Upper lobe of left lung (tissue), 6 donors: ENCODE measurements at regions not wholly inside any gene's neighbourhood (a gene's known extent, or its start where the extent isn't known, plus 50 kb on each side); places are given as distances from the start of the nearest gene placed in this dataset.

ENCODE experiments used
- ATAC-seq, 2 donors: fragments of 200-7000 bp; cut with Tn5 transposase; one replicate each; pipeline ENCODE4 v1.9.1; 2022; ENCODE audit warnings: mild to moderate bottlenecking in 2 of 2, moderate library complexity in 2 of 2; ENCODE audit not compliant: low FRiP score in 2 of 2
- DNase-seq, 2 donors: peaks; one replicate each; pipeline ENCODE4 v3.0.0-alpha.2; 2019 to 2020
- H3K27ac ChIP-seq, 4 donors: fragments of 200-600 bp; sonication (generic); one replicate each; pipeline ENCODE4 v1.5.1; 2016 to 2019
- H3K27me3 ChIP-seq, 4 donors: fragments of 200-600 bp; sonication (generic); one replicate each; pipeline ENCODE4 v1.5.1; 2017 to 2019
- H3K36me3 ChIP-seq, 4 donors: fragments of 200-600 bp; sonication (generic); one replicate each; pipeline ENCODE4 v1.5.1; 2016 to 2019
- H3K4me1 ChIP-seq, 4 donors: fragments of 200-600 bp; sonication (generic); one replicate each; pipeline ENCODE4 v1.5.1; 2018 to 2019
- H3K4me3 ChIP-seq, 4 donors: fragments of 200-600 bp; sonication (generic); one replicate each; pipeline ENCODE4 v1.5.1; 2017 to 2019; ENCODE audit warnings: mild to moderate bottlenecking in 2 of 4, moderate library complexity in 1 of 4
- H3K9me3 ChIP-seq, 4 donors: fragments of 200-600 bp; sonication (generic); one replicate each; pipeline ENCODE4 v1.5.1; 2018 to 2019
- CTCF ChIP-seq, 6 experiments: fragments of 450-650 bp in 4 of 6; fragments of 200-600 bp in 2 of 6; sonication (generic) in 2 of 6; IDR thresholded peaks; one replicate each; pipeline ENCODE4 v1.5.1; 2016 to 2019; ENCODE audit warnings: antibody characterized with exemption in 6 of 6
- EP300 ChIP-seq, 4 donors: sonication (generic); formaldehyde crosslinking; IDR thresholded peaks; one replicate each; pipeline ENCODE4 v1.5.1; 2017; ENCODE audit warnings: antibody characterized with exemption in 4 of 4, control low read depth in 2 of 4
- POLR2A ChIP-seq, 4 donors: fragments of 450-650 bp; IDR thresholded peaks; one replicate each; pipeline ENCODE4 v1.5.1; 2016 to 2017; ENCODE audit warnings: antibody characterized with exemption in 4 of 4, mild to moderate bottlenecking in 2 of 4
- POLR2AphosphoS5 ChIP-seq, 2 donors: sonication (generic); formaldehyde crosslinking; IDR thresholded peaks; one replicate each; pipeline ENCODE4 v1.5.1; 2017; ENCODE audit warnings: antibody characterized with exemption in 2 of 2
- WGBS, 2 donors: methylation state at CpG; one replicate each; pipeline ENCODE4 v1.1.5; 2017 to 2018; 5-methylcytosine and 5-hydroxymethylcytosine counted together
- donor health status: DM: no; HTN: no; CAD: no; lungs with moderate emphysema.
- donor health status: DM: no; HTN: yes; CAD: no; lungs with severe emphysema.

GRCh38 chr4:148737061-148737770 lies 295.0 kb upstream of the NR3C2 start:
- H3K36me3 ChIP-seq: no peaks in the 10 kb centered on the region
- no peak for TF ChIP-seq POLR2A (IDR thresholded peaks at IDR 0.05)
- TF ChIP-seq EP300 (IDR thresholded peaks at IDR 0.05): no peak
- no peak for TF ChIP-seq CTCF (IDR thresholded peaks at IDR 0.05)
- TF ChIP-seq POLR2AphosphoS5 (IDR thresholded peaks at IDR 0.05): no peak
- H3K9me3 ChIP-seq: no peaks in the 10 kb centered on the region
- no peak overlapping the region for H3K4me3 ChIP-seq
- 77 to 88% methylated on average over 2 of the region's 2 CpGs for WGBS, 2 donors
- H3K27ac ChIP-seq: no peak overlapping the region
- H3K4me1 ChIP-seq: no peaks in the 10 kb centered on the region
- H3K27me3 ChIP-seq: no peaks in the 10 kb centered on the region
- DNase-seq (no peak), ATAC-seq (no peak)

GRCh38 chr4:148735432-148736155 lies 293.4 kb upstream of the NR3C2 start:
- no peak for DNase-seq
- Histone ChIP-seq H3K9me3 (no peaks in the 10 kb centered on the region), H3K27ac (no peak overlapping the region), H3K27me3 (no peaks in the 10 kb centered on the region), H3K36me3 (no peaks in the 10 kb centered on the region), H3K4me3 (no peak overlapping the region), H3K4me1 (no peaks in the 10 kb centered on the region)
- WGBS, 2 donors: 78 to 84% methylated on average over 5 of the region's 5 CpGs
- TF ChIP-seq EP300 (IDR thresholded peaks at IDR 0.05) (no peak), POLR2A (IDR thresholded peaks at IDR 0.05) (no peak), CTCF (IDR thresholded peaks at IDR 0.05) (no peak), POLR2AphosphoS5 (IDR thresholded peaks at IDR 0.05) (no peak)
- ATAC-seq: no peak

DNA sequence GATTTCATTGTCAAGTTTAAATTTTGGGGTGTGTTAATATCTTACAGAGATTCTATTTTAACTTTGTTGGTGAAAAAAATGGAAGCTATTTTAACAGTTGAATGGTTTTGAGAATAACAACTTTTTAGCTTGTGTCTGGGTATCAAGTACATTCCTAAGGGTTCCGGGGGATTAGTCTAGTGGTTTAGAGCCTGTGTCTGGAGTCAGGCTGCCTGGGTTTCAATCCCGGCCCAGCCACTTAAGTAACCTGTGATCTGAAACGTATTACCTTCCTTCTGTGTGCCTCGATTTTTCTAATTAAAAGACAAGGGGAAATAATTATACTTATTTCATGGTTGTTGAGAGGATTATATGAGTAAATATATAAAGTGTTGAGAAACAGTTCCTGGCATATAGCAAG lies 288.6 kb upstream of the NR3C2 start:
- Histone ChIP-seq H3K27me3 (no peaks in the 10 kb centered on the region), H3K4me1 (no peaks in the 10 kb centered on the region), H3K9me3 (no peaks in the 10 kb centered on the region), H3K27ac (no peak overlapping the region), H3K36me3 (no peaks in the 10 kb centered on the region), H3K4me3 (no peak overlapping the region)
- ATAC-seq: no peak
- 65 to 72% methylated on average over 4 of the region's 4 CpGs for WGBS, 2 donors
- no peak for TF ChIP-seq POLR2A (IDR thresholded peaks at IDR 0.05)
- no peak for TF ChIP-seq EP300 (IDR thresholded peaks at IDR 0.05)
- no peak for TF ChIP-seq CTCF (IDR thresholded peaks at IDR 0.05)
- TF ChIP-seq POLR2AphosphoS5 (IDR thresholded peaks at IDR 0.05): no peak
- DNase-seq: no peak

DNA sequence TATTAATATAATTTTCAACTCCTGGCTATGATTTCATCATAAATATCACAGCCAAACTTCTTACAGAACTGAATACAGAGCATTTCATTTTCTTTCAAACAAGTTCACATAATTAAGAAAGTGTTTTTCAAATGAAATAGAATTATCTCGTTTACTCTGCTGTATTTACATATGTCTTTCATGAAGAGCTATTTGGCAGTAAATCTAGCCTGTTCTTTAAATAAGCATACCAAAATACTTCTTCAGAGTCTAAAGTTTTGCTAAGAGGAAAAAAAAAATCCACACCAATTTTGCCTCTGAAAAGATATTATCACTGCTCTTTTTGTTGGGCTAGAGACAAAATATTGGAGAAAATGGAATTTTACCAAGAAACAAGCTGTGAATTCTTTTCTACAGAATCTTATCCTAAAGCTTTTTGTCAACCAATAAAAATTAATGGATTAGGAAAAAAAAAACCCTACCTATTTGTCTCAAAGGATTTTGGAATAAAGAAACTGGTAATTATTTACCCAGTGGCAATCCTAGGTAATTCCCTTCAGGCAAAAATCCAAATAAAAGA lies 287.9 kb upstream of the NR3C2 start:
- 32 to 40% methylated on average over 1 of the region's 1 CpG for WGBS, 2 donors
- no peak overlapping the region for H3K4me3 ChIP-seq
- H3K36me3 ChIP-seq: no peaks in the 10 kb centered on the region
- H3K27me3 ChIP-seq: no peaks in the 10 kb centered on the region
- no peak for DNase-seq
- TF ChIP-seq EP300 (IDR thresholded peaks at IDR 0.05): no peak
- TF ChIP-seq POLR2AphosphoS5 (IDR thresholded peaks at IDR 0.05): no peak
- no peaks in the 10 kb centered on the region for H3K4me1 ChIP-seq
- no peak overlapping the region for H3K27ac ChIP-seq
- H3K9me3 ChIP-seq: no peaks in the 10 kb centered on the region
- ATAC-seq: no peak

GRCh38 chr4:148717988-148718387 lies 275.8 kb upstream of the NR3C2 start:
- Histone ChIP-seq H3K27ac (no peak overlapping the region), H3K4me3 (no peak overlapping the region), H3K36me3 (no peaks in the 10 kb centered on the region), H3K9me3 (no peaks in the 10 kb centered on the region), H3K4me1 (no peaks in the 10 kb centered on the region), H3K27me3 (no peaks in the 10 kb centered on the region)
- DNase-seq: no peak
- TF ChIP-seq POLR2A (IDR thresholded peaks at IDR 0.05) (no peak), CTCF (IDR thresholded peaks at IDR 0.05) (no peak), EP300 (IDR thresholded peaks at IDR 0.05) (no peak)
- ATAC-seq: no peak
- 89 to 92% methylated on average over 2 of the region's 2 CpGs for WGBS, 2 donors
